Esophagus squamous epithelium (tissue), 4 donors: ENCODE measurements at regions not wholly inside any gene's neighbourhood (a gene's known extent, or its start where the extent isn't known, plus 50 kb on each side); places are given as distances from the start of the nearest gene placed in this dataset.

Source experiments
- CTCF ChIP-seq, 6 experiments: fragments of 450-650 bp in 4 of 6; fragments of 200-600 bp in 2 of 6; sonication (generic) in 2 of 6; IDR thresholded peaks; one replicate each; pipeline ENCODE4 v1.5.1; 2016 to 2019; ENCODE audit warnings: antibody characterized with exemption in 6 of 6, mild to moderate bottlenecking in 4 of 6, moderate library complexity in 4 of 6
- POLR2A ChIP-seq, 4 donors: fragments of 450-650 bp; IDR thresholded peaks; one replicate each; pipeline ENCODE4 v1.6.1; 2017; ENCODE audit warnings: antibody characterized with exemption in 4 of 4, mild to moderate bottlenecking in 4 of 4, moderate library complexity in 3 of 4

GRCh38 chr2:83650161-83650560 is 808.9 kb downstream of the SUCLG1 start:
- TF ChIP-seq CTCF (IDR thresholded peaks at IDR 0.05) (no peak), POLR2A (IDR thresholded peaks at IDR 0.05) (no peak)
